HepG2 (cell line): ENCODE measurements at regions not wholly inside any gene's neighbourhood (a gene's known extent, or its start where the extent isn't known, plus 50 kb on each side); places are given as distances from the start of the nearest gene placed in this dataset.

Experiments
- ARID4A ChIP-seq: sonication (generic); formaldehyde crosslinking; IDR thresholded peaks from 2 replicates; pipeline ENCODE4 v1.5.0; 2020; ENCODE audit warnings: mild to moderate bottlenecking, missing genetic modification reagents, borderline replicate concordance
- ARID5B ChIP-seq: IDR thresholded peaks from 2 replicates; pipeline ENCODE4 v1.4.0; 2020; ENCODE audit warnings: mild to moderate bottlenecking, missing genetic modification reagents
- EP300 ChIP-seq, 3 experiments: sonication (generic) in 1 of 3; formaldehyde crosslinking in 1 of 3; IDR thresholded peaks; 2 replicates each; pipeline versions ENCODE4 v1.5.1 to v1.6.1; 2011 to 2020; ENCODE audit warnings: low read depth in 2 of 3, low read length in 2 of 3, borderline replicate concordance in 1 of 3, improper control_type of control experiment in 1 of 3, mild to moderate bottlenecking in 1 of 3, missing genetic modification reagents in 1 of 3, moderate library complexity in 1 of 3
- HOMEZ ChIP-seq: IDR thresholded peaks from 2 replicates; pipeline ENCODE4 v1.6.1; 2016; ENCODE audit warnings: low read depth
- REXO4 ChIP-seq: sonication (generic); formaldehyde crosslinking; IDR thresholded peaks from 2 replicates; pipeline ENCODE4 v1.8.0; 2022; ENCODE audit warnings: missing genetic modification reagents, mild to moderate bottlenecking, borderline replicate concordance
- SNAPC2 ChIP-seq: sonication (generic); formaldehyde crosslinking; IDR thresholded peaks from 2 replicates; pipeline ENCODE4 v1.8.1; 2022; ENCODE audit warnings: mild to moderate bottlenecking, missing genetic modification reagents
- UBTF ChIP-seq: sonication (generic); formaldehyde crosslinking; IDR thresholded peaks from 2 replicates; pipeline ENCODE4 v1.4.0; 2020; ENCODE audit warnings: mild to moderate bottlenecking, missing genetic modification reagents
- ZFP36L2 ChIP-seq: sonication (generic); formaldehyde crosslinking; IDR thresholded peaks from 2 replicates; pipeline ENCODE4 v1.4.0; 2020; ENCODE audit warnings: missing genetic modification reagents
- ZNF770 ChIP-seq: sonication (generic); formaldehyde crosslinking; IDR thresholded peaks from 2 replicates; pipeline ENCODE4 v1.5.0; 2020; ENCODE audit warnings: mild to moderate bottlenecking, missing genetic modification reagents

GRCh38 chr6:141866731-141867497 is 265.8 kb upstream of the GJE1 start (continued):
- peak; percentile 76 for TF ChIP-seq ARID5B (CRISPR knock-in tag)
- TF ChIP-seq ZNF770: no peak
- peak; percentile 21; the same call in 1 of the 2 replicates for TF ChIP-seq HOMEZ (CRISPR knock-in tag)
- no peak for TF ChIP-seq REXO4 (CRISPR knock-in tag)
- no peak for TF ChIP-seq UBTF (CRISPR knock-in tag)
- no peak; a peak in 1 of 4 replicates for TF ChIP-seq EP300 (IDR thresholded peaks at IDR 0.05; ENCODE audit: low read depth in 2 of 2, low read length in 2 of 2)
- TF ChIP-seq EP300 (CRISPR knock-in tag; IDR thresholded peaks at IDR 0.05; ENCODE audit: borderline replicate concordance): no peak
- TF ChIP-seq ZFP36L2 (CRISPR knock-in tag): no peak
- TF ChIP-seq SNAPC2 (CRISPR knock-in tag): no peak
- no peak for TF ChIP-seq ARID4A (CRISPR knock-in tag)
